H9 (cell line): ENCODE measurements at regions not wholly inside any gene's neighbourhood (a gene's known extent, or its start where the extent isn't known, plus 50 kb on each side); places are given as distances from the start of the nearest gene placed in this dataset.

Experiments
- DNase-seq: peaks from one replicate; pipeline ENCODE4 v3.0.0-alpha.2; 2017
- H2AFZ ChIP-seq: one replicate; pipeline ENCODE4 v1.6.1; 2013; ENCODE audit warnings: mild to moderate bottlenecking, low read length, control low read depth, moderate library complexity
- H2AK5ac ChIP-seq: 2 replicates; pipeline ENCODE4 v1.6.1; 2013; ENCODE audit warnings: low read length, control low read depth, mixed read lengths; ENCODE audit not compliant: insufficient read length
- H2BK120ac ChIP-seq: one replicate; pipeline ENCODE4 v1.6.1; 2013; ENCODE audit warnings: low read depth, mild to moderate bottlenecking, low read length, control low read depth, inconsistent platforms; ENCODE audit not compliant: poor library complexity, severe bottlenecking
- H2BK12ac ChIP-seq: 2 replicates; pipeline ENCODE4 v1.6.1; 2013; ENCODE audit warnings: low read length, control low read depth, mixed read lengths, low read depth; ENCODE audit not compliant: insufficient read length
- H2BK15ac ChIP-seq: 2 replicates; pipeline ENCODE4 v1.6.1; 2013; ENCODE audit warnings: low read depth, low read length, control low read depth
- H2BK20ac ChIP-seq: one replicate; pipeline ENCODE4 v1.6.1; 2013; ENCODE audit warnings: low read depth, mild to moderate bottlenecking, low read length, control low read depth, inconsistent platforms; ENCODE audit not compliant: poor library complexity, severe bottlenecking
- H2BK5ac ChIP-seq: 2 replicates; pipeline ENCODE4 v1.6.1; 2013; ENCODE audit warnings: low read length, control low read depth, mixed read lengths; ENCODE audit not compliant: insufficient read length
- H3K14ac ChIP-seq: 2 replicates; pipeline ENCODE4 v1.6.1; 2013; ENCODE audit warnings: low read length, control low read depth; ENCODE audit not compliant: insufficient read depth
- H3K18ac ChIP-seq: 2 replicates; pipeline ENCODE4 v1.6.1; 2013; ENCODE audit warnings: low read depth, mild to moderate bottlenecking, mixed read lengths, low read length, control low read depth; ENCODE audit not compliant: insufficient read length
- H3K23ac ChIP-seq: 2 replicates; pipeline ENCODE4 v1.6.1; 2013; ENCODE audit warnings: low read length, control low read depth, mixed read lengths, low read depth; ENCODE audit not compliant: insufficient read length
- H3K23me2 ChIP-seq: 2 replicates; pipeline ENCODE4 v1.6.1; 2013; ENCODE audit warnings: low read depth, mild to moderate bottlenecking, mixed read lengths, low read length, control low read depth; ENCODE audit not compliant: insufficient read length, poor library complexity, severe bottlenecking
- H3K27ac ChIP-seq: 2 replicates; pipeline ENCODE4 v1.5.1; 2013; ENCODE audit warnings: low read length, control low read depth, mixed read lengths, low read depth; ENCODE audit not compliant: insufficient read length
- H3K27me3 ChIP-seq: 2 replicates; pipeline ENCODE4 v1.6.1; 2013; ENCODE audit warnings: low read length, control low read depth, inconsistent platforms; ENCODE audit not compliant: insufficient read depth
- H3K4ac ChIP-seq: 2 replicates; pipeline ENCODE4 v1.6.1; 2013; ENCODE audit warnings: low read depth, mild to moderate bottlenecking, control low read depth, inconsistent platforms, low read length, moderate library complexity
- H3K4me1 ChIP-seq: 2 replicates; pipeline ENCODE4 v1.6.1; 2013; ENCODE audit warnings: low read length, control low read depth, inconsistent platforms; ENCODE audit not compliant: insufficient read depth
- H3K4me2 ChIP-seq: 2 replicates; pipeline ENCODE4 v1.6.1; 2013; ENCODE audit warnings: low read length, control low read depth, mixed read lengths; ENCODE audit not compliant: insufficient read length, insufficient read depth
- H3K56ac ChIP-seq: 2 replicates; pipeline ENCODE4 v1.6.1; 2013; ENCODE audit warnings: low read depth, mild to moderate bottlenecking, mixed read lengths, low read length, control low read depth; ENCODE audit not compliant: insufficient read length
- H3K79me1 ChIP-seq: 2 replicates; pipeline ENCODE4 v1.6.1; 2013; ENCODE audit warnings: low read depth, mild to moderate bottlenecking, moderate library complexity, low read length, control low read depth, inconsistent platforms; ENCODE audit not compliant: insufficient read depth, poor library complexity, severe bottlenecking
- H3K79me2 ChIP-seq: 2 replicates; pipeline ENCODE4 v1.6.1; 2013; ENCODE audit warnings: low read length, control low read depth, inconsistent platforms; ENCODE audit not compliant: insufficient read depth
- H3K9ac ChIP-seq: 2 replicates; pipeline ENCODE4 v1.6.1; 2013; ENCODE audit warnings: low read length, control low read depth, mixed read lengths; ENCODE audit not compliant: insufficient read length; ENCODE audit errors: extremely low read depth
- H3K9me3 ChIP-seq: one replicate; pipeline ENCODE4 v1.6.1; 2013; ENCODE audit warnings: low read depth, low read length, inconsistent platforms; ENCODE audit not compliant: control insufficient read depth
- H3T11ph ChIP-seq: one replicate; pipeline ENCODE4 v1.6.1; 2013; ENCODE audit warnings: mild to moderate bottlenecking, low read length, control low read depth, inconsistent platforms
- H4K20me1 ChIP-seq: one replicate; pipeline ENCODE4 v1.6.1; 2013; ENCODE audit not compliant: control insufficient read depth, insufficient read length, insufficient read depth
- H4K5ac ChIP-seq: 2 replicates; pipeline ENCODE4 v1.6.1; 2013; ENCODE audit warnings: low read depth, mild to moderate bottlenecking, mixed read lengths, low read length, control low read depth; ENCODE audit not compliant: insufficient read length
- H4K8ac ChIP-seq: replicated peaks from 2 replicates; pipeline ENCODE4 v1.6.1; 2013; ENCODE audit warnings: low read length, control low read depth, mixed read lengths, low read depth; ENCODE audit not compliant: insufficient read length
- H4K91ac ChIP-seq: 2 replicates; pipeline ENCODE4 v1.6.1; 2013; ENCODE audit warnings: low read depth, mild to moderate bottlenecking, moderate library complexity, mixed read lengths, low read length, control low read depth; ENCODE audit not compliant: insufficient read length
- H3K27ac Mint-ChIP-seq, 3 experiments: 2 replicates in 2 of 3; 3 replicates in 1 of 3; pipeline ENCODE4 v1.8.0; 2020 to 2021; ENCODE audit warnings: mixed read lengths in 3 of 3, mild to moderate bottlenecking in 1 of 3, moderate library complexity in 1 of 3
- H3K27me3 Mint-ChIP-seq: 2 replicates; pipeline ENCODE4 v1.8.0; 2021; ENCODE audit warnings: low read depth, mild to moderate bottlenecking, moderate library complexity, mixed read lengths
- H3K36me3 Mint-ChIP-seq, 3 experiments: 2 replicates in 2 of 3; 3 replicates in 1 of 3; pipeline ENCODE4 v1.8.0; 2020 to 2021; ENCODE audit warnings: low read depth in 3 of 3, mixed read lengths in 3 of 3; ENCODE audit not compliant: insufficient read depth in 1 of 3
- H3K4me1 Mint-ChIP-seq, 2 experiments: 2 replicates each; pipeline ENCODE4 v1.8.0; 2020; ENCODE audit warnings: mixed read lengths in 2 of 2
- H3K4me3 Mint-ChIP-seq, 2 experiments: 2 replicates in 1 of 2; 3 replicates in 1 of 2; pipeline ENCODE4 v1.8.0; 2020 to 2021; ENCODE audit warnings: mild to moderate bottlenecking in 2 of 2, mixed read lengths in 2 of 2, moderate library complexity in 1 of 2
- H3K9me3 Mint-ChIP-seq, 2 experiments: 2 replicates in 1 of 2; 3 replicates in 1 of 2; pipeline ENCODE4 v1.8.0; 2020; ENCODE audit warnings: mild to moderate bottlenecking in 2 of 2, mixed read lengths in 2 of 2, moderate library complexity in 1 of 2
- CTCF ChIP-seq: fragments of 200-600 bp; sonication (generic); conservative IDR thresholded peaks from 3 replicates; pipeline ENCODE4 v1.8.0; 2021; ENCODE audit warnings: antibody characterized with exemption, mild to moderate bottlenecking
- WGBS: extraction: QIAGEN DNeasy Blood & Tissue Kit; methylation state at CpG from one replicate; pipeline ENCODE4 v1.1.7; 2013; ENCODE audit warnings: missing lambda C conversion rate, low lambda C conversion rate, mixed read lengths; ENCODE audit not compliant: insufficient read length; ENCODE audit errors: extremely low coverage; 5-methylcytosine and 5-hydroxymethylcytosine counted together

GRCh38 chr12:13586361-13586760, 389.8 kb downstream of the EMP1 start:
- H2BK15ac ChIP-seq = no peak overlapping the region
- no peaks in the 10 kb centered on the region for H4K20me1 ChIP-seq
- no peak overlapping the region for H4K8ac ChIP-seq
- no peak overlapping the region for H2BK12ac ChIP-seq
- no peak overlapping the region for H3K27ac Mint-ChIP-seq
- no peaks in the 10 kb centered on the region for H3K9me3 Mint-ChIP-seq
- no peaks in the 10 kb centered on the region for H3K23me2 ChIP-seq
- H3K4me1 ChIP-seq = peaks cover 3% of the 10 kb centered on the region; the same call in 1 of the 2 replicates
- H2AFZ ChIP-seq = no peak overlapping the region
- no peak overlapping the region for H3K4ac ChIP-seq
- H3K9me3 ChIP-seq = no peaks in the 10 kb centered on the region
- WGBS = no CpG with 5 or more reads among the region's 5 CpGs
- H3K18ac ChIP-seq = no peak overlapping the region
- no peaks in the 10 kb centered on the region for H3K79me1 ChIP-seq
- no peak overlapping the region for H3K4me3 Mint-ChIP-seq
- no peak overlapping the region for H3K23ac ChIP-seq
- H3K56ac ChIP-seq = no peak overlapping the region
- no peak for TF ChIP-seq CTCF
- no peak overlapping the region for H2AK5ac ChIP-seq
- H3K9ac ChIP-seq = no peak overlapping the region
- no peaks in the 10 kb centered on the region for H3K27me3 Mint-ChIP-seq
- no peaks in the 10 kb centered on the region for H3K79me2 ChIP-seq
- H2BK20ac ChIP-seq = no peak overlapping the region
- no peak overlapping the region for H4K91ac ChIP-seq
- H3K4me1 Mint-ChIP-seq = peaks cover 27 to 30% of the 10 kb centered on the region in 2 experiments
- no peak overlapping the region for H3K14ac ChIP-seq
- no peak for DNase-seq
- no peaks in the 10 kb centered on the region for H3K36me3 Mint-ChIP-seq
- H4K5ac ChIP-seq = no peak overlapping the region
- H3K4me2 ChIP-seq = no peak overlapping the region
- H3K27ac ChIP-seq = no peak overlapping the region
- H3T11ph ChIP-seq = no peak overlapping the region
- H3K27me3 ChIP-seq = no peaks in the 10 kb centered on the region
- H2BK120ac ChIP-seq = no peak overlapping the region
- H2BK5ac ChIP-seq = no peak overlapping the region
